Left hindlimb (tissue), 1 donor: ENCODE measurements at regions not wholly inside any gene's neighbourhood (a gene's known extent, or its start where the extent isn't known, plus 50 kb on each side); places are given as distances from the start of the nearest gene placed in this dataset.
"Not testable (repeated sequence)": the region's sequence is repeated elsewhere in the genome, so short reads cannot be mapped to it uniquely, and the experiment has no call there.

Source experiments
- DNase-seq: peaks from one replicate; pipeline ENCODE4 v3.0.0-alpha.2; 2018

DNA sequence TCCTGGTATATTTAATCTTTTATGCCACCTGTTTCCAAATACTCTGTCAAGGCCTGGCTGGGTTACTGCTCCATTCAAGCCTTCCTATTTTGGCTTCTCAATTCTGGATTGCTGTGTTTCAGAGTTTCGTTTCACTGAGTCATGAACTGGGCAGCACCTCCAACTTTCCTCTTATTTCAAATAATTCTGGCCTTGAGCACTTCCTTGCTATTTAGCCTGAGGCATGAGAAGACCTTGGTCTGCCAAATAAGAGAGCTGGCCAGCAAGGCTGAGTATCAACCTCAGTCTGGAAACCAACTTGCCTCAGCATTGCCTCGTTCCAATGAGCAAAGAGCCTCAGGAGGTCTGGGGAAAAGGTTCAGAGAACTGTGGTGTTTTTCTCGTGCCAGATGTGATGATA is 66.6 kb downstream of the TNFAIP3 start:
- DNase-seq: peak; percentile 80

DNA sequence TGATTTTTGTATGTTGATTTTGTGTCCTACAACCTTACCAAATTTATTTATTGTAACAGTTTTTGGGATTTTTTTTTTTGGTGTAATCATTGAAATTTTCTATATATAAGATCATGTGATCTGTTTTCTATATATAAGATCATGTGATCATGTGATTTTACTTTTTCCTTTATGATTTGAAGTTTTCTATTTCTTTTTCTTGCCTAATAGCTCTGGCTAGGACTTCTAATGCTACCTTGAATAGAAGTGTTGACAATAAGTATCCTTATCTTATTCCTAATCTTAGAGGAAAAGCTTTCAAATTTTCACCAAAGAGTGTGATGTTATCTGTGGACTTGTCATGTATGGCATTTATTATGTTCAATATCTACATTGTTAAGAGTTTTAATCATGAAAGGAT is 69.7 kb downstream of the TNFAIP3 start:
- DNase-seq: no peak

GRCh38 chr6:137937834-137938233 is 70.8 kb downstream of the TNFAIP3 start:
- DNase-seq: no peak

DNA sequence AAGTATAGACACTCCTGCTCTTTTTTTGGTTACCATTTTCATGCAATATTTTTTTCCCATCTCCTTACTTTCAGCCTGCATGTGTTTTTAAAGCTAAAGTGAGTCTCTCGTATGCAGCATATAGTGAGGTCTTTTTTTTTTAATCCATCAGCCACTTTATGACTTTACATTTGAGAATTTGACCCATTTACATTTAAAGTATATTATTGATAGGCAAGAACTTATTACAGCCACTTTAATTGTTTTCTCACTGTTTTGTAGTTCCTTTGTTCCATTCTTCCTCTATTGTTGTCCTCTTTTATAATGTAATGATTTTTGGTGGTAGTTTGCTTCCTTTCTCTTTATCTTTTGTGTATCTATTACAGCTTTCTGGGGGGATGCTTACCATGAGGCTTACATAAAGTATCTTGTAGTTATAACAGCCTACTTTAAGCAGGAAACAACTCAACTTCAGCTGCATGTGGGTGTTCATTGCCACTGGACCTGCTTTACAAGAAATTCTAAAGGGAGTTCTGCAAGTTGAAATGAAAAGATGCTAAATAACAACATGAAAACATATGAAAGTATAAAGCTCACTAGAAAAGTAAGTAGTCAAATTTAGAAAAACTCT is 71.8 kb downstream of the TNFAIP3 start:
- DNase-seq: no peak

DNA sequence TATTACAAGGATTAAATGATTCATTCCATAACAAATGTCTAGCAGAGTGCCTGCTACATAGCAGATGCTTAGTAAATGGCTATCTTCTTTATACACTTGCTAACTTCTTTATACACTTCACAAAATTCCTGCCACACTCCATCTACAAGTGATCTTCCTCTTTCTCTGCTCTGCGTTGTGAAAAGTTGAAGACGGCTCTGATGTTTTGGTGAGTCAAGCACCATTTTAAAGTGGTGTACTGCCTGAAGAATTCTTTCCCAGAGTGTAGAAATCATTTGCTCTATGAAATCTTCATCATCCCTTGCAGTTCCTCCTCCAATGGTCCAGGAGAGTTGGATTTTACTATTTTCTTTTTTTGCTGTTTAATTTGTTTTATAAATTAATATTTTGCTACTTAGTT is 74.9 kb downstream of the TNFAIP3 start:
- no peak for DNase-seq

DNA sequence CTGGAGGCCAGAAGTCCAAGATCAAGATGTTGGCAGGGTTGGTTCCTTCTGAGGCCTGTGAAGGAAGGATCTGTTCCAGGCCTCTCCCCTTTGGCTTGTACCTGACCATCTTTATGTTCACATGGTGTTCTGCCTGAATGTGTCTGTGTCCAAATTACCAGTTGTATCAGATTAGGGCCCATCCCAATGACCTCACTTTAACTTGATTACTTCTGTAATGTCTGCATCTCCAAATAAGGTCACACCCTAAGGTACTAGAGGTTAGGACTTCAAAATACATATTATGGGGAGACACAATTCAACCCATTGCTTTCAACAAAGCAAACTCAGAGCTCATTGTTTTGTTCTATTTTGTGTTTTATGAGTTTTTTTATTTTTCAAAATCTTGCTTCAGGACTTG is 75.7 kb downstream of the TNFAIP3 start:
- DNase-seq: no peak

DNA sequence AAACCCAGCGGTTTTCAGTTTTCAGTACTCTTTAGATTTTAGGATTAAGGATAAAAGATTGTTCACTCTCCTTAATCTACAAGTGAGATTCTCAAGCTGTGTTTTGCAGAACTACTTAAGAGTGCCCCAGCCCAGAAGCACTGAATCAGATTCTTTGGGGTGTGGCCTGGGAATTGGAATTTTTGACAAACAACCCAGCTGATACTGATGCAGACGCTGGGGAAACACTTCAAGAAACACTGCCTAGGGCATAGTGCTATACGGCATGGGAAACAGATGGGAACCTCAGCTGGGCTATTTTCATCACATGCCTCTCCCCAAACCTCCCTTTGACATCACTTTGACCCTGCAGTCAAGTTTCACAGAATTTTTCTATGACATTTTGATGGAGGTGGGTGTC is 77.3 kb downstream of the TNFAIP3 start:
- DNase-seq: not testable (repeated sequence)

GRCh38 chr6:137944793-137945498 is 77.9 kb downstream of the TNFAIP3 start:
- no peak for DNase-seq

GRCh38 chr6:137949686-137950390 is 82.8 kb downstream of the TNFAIP3 start:
- DNase-seq: no peak

DNA sequence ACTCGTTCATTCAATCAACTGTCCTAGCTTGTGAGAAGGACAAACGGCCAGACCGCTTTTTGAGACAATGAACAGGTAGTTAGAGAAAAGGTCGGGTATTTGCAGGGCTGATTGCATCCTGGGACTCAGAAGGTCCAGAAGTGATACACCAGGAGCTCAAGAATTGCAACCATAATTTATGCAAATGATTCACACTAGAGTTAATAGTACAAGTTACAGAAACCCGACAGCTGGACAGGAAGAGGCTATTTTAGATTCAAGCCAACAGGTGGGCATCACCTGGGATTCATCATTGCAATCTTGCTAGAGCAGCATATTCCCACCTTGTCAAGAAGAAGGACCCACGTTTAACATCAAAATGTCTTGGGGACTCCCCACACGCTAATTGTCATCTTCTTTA is 83.5 kb downstream of the TNFAIP3 start:
- DNase-seq: no peak

DNA sequence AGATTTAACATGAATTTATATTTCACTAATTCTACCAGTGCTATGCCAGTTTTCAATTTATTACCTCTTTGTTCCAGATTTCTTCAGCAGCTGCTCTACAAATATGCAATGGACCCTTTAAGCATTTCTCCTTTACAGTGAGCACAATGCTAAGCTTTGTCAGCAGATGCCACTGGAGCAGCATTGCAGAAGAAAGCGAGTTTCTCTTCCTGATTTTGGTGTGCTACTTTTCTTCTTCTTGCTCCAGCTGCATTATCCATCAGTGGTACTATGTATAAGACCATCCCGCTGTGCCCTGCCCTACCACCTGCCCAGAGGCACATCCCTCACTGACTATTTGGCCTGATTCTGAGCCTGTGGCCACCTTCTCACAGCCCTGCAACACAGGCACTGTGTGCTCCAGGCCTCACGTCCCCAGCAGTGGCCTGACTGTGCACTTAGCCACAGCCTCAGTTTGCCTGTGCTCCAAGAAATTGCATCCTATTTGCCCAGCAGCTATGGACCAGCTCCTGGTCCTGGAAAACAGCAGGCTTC is 84.1 kb downstream of the TNFAIP3 start:
- no peak for DNase-seq

- no peak for DNase-seq
These were observed 85.2 kb downstream of the TNFAIP3 start for GRCh38 chr6:137952247-137952646.

DNA sequence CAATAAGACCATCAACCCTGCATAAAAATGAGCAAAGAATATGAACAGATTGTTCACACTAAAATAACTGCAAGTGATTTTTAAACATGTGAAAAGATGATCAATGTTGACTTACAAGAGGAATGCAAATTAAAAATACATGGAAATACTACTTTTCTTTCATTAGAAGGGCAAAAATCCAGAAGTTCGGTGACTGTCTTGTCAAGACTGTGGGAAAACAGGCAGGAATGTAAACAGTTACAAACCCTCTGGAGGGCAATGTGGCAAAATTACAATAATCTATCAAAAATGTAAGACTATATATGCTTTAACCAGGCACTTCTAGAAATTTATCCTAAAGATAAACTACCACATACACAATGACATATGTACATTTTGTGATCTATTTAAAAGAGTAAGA is 86.7 kb downstream of the TNFAIP3 start:
- DNase-seq: no peak

- DNase-seq: no peak
These were observed 87.2 kb downstream of the TNFAIP3 start for GRCh38 chr6:137954253-137954652.

GRCh38 chr6:137956098-137956488 is 89.0 kb downstream of the TNFAIP3 start:
- DNase-seq: no peak

GRCh38 chr6:137957471-137957870 is 90.4 kb downstream of the TNFAIP3 start:
- DNase-seq: no peak

DNA sequence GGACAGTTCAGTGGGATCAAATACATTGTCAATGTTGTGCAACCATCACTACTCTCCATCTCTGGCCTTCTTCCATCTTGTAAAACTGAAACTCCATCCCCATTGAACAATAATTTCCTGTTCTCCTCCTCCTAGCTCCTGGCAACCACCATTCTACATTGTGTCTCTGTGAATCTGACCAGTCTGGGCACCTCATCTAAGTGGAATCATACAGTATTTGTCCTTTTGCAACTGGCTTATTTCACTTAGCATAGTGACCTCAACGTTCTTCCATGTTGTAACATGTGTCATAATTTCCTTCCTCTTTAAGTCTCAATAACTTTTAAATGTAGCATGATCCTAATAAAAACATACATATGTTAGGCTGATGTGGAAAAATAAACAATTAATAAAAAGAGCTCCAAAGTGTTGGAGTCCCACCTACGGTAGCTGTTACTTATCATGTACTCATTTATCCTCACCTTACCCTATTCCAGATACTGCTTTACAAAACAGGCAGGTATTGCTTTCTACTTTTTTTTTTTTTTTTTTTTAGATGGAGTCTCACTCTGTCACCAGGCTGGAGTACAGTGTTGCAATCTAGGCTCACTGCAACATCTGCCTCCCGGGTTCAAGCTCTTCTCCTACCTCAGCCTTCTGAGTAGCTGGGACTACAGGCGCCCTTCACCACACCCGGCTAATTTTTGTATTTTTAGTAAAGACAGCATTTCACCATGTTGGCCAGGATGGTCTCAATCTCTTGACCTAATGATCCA is 91.9 kb downstream of the TNFAIP3 start:
- no peak for DNase-seq

DNA sequence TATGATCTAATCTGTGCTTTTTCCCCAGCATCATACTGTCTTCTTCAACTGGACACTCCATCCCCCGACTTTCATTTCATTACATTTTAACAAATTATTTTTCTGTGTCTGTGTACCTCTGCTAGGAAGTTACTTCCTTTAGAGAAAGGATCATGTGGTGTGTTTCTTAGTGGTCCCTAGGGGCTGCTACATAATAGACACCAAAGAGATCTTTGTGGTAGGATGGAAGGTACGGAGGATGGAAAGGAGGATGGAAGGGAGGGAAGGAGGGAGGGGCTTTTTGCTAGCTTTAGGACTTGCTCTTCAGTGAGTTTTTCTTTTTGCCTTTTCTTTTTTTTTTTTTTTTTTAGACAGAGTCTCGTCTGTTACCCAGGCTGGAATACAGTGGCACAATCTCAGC is 95.7 kb downstream of the TNFAIP3 start:
- DNase-seq: no peak

GRCh38 chr6:137964876-137965275 is 97.8 kb downstream of the TNFAIP3 start:
- no peak for DNase-seq

GRCh38 chr6:137967689-137968454 is 100.8 kb downstream of the TNFAIP3 start:
- no peak for DNase-seq

- DNase-seq: no peak
These were observed 101.4 kb downstream of the TNFAIP3 start for GRCh38 chr6:137968455-137968804.

DNA sequence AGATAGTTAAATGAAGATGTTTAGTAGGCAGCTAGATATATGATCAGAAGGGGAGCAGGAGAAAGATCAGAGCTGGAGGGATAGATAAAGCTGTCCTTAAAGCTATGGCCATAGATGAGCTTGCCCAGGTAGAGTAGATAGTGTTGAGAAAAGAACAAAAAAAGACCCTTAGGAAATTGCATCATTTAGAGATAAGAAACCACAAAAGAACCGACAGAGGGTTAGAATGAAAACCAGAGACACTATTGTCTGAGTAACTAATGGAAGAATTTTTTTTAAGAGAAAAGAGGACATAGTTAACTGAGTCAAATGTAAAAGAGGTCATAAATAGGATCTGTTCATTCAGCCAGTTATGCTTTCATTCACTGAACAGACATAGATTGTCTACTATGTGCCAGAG is 101.8 kb downstream of the TNFAIP3 start:
- no peak for DNase-seq

DNA sequence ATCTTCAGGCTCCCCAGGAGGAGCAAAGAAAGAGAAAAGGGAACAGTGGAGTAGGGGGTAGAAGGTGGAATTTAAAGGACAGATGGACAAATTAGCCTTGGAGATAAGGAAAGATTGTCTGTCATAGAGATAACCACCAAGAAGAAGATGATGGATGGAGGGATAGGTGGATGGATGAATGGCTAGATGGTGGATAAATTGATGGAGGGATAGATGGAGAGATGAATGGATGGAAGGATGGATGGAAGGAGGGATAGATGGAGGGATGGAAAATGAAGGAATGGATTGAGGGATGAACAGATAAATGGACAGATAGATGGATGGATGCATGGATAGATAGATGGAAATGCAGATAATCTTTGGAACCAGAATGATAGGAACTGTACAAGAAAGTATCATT is 102.8 kb downstream of the TNFAIP3 start:
- DNase-seq: no peak
